SH-SY5Y (cell line): ENCODE measurements at regions not wholly inside any gene's neighbourhood (a gene's known extent, or its start where the extent isn't known, plus 50 kb on each side); places are given as distances from the start of the nearest gene placed in this dataset.

Experiments
- GATA2 ChIP-seq: IDR thresholded peaks from 2 replicates; pipeline ENCODE4 v1.6.1; 2011; ENCODE audit warnings: mild to moderate bottlenecking, low read depth, low read length
- GATA3 ChIP-seq: IDR thresholded peaks from 2 replicates; pipeline ENCODE4 v1.6.1; 2011; ENCODE audit warnings: low read depth, mild to moderate bottlenecking, low read length, moderate library complexity

- TF ChIP-seq GATA2 (no peak), GATA3 (no peak)
Measured at GRCh38 chr6:65799389-65799788, 92.4 kb upstream of the EYS start.
